Upper lobe of left lung (tissue), 6 donors: ENCODE measurements at regions not wholly inside any gene's neighbourhood (a gene's known extent, or its start where the extent isn't known, plus 50 kb on each side); places are given as distances from the start of the nearest gene placed in this dataset.

Source experiments
- ATAC-seq, 2 donors: fragments of 200-7000 bp; cut with Tn5 transposase; one replicate each; pipeline ENCODE4 v1.9.1; 2022; ENCODE audit warnings: mild to moderate bottlenecking in 2 of 2, moderate library complexity in 2 of 2; ENCODE audit not compliant: low FRiP score in 2 of 2
- DNase-seq, 2 donors: peaks; one replicate each; pipeline ENCODE4 v3.0.0-alpha.2; 2019 to 2020
- H3K27ac ChIP-seq, 4 donors: fragments of 200-600 bp; sonication (generic); one replicate each; pipeline ENCODE4 v1.5.1; 2016 to 2019
- H3K27me3 ChIP-seq, 4 donors: fragments of 200-600 bp; sonication (generic); one replicate each; pipeline ENCODE4 v1.5.1; 2017 to 2019
- H3K36me3 ChIP-seq, 4 donors: fragments of 200-600 bp; sonication (generic); one replicate each; pipeline ENCODE4 v1.5.1; 2016 to 2019
- H3K4me1 ChIP-seq, 4 donors: fragments of 200-600 bp; sonication (generic); one replicate each; pipeline ENCODE4 v1.5.1; 2018 to 2019
- H3K4me3 ChIP-seq, 4 donors: fragments of 200-600 bp; sonication (generic); one replicate each; pipeline ENCODE4 v1.5.1; 2017 to 2019; ENCODE audit warnings: mild to moderate bottlenecking in 2 of 4, moderate library complexity in 1 of 4
- H3K9me3 ChIP-seq, 4 donors: fragments of 200-600 bp; sonication (generic); one replicate each; pipeline ENCODE4 v1.5.1; 2018 to 2019
- EP300 ChIP-seq, 4 donors: sonication (generic); formaldehyde crosslinking; IDR thresholded peaks; one replicate each; pipeline ENCODE4 v1.5.1; 2017; ENCODE audit warnings: antibody characterized with exemption in 4 of 4, control low read depth in 2 of 4
- POLR2A ChIP-seq, 4 donors: fragments of 450-650 bp; IDR thresholded peaks; one replicate each; pipeline ENCODE4 v1.5.1; 2016 to 2017; ENCODE audit warnings: antibody characterized with exemption in 4 of 4, mild to moderate bottlenecking in 2 of 4
- POLR2AphosphoS5 ChIP-seq, 2 donors: sonication (generic); formaldehyde crosslinking; IDR thresholded peaks; one replicate each; pipeline ENCODE4 v1.5.1; 2017; ENCODE audit warnings: antibody characterized with exemption in 2 of 2
- WGBS, 2 donors: methylation state at CpG; one replicate each; pipeline ENCODE4 v1.1.5; 2017 to 2018; 5-methylcytosine and 5-hydroxymethylcytosine counted together
- TF ChIP-seq, protein P1 (sequence below), 6 experiments: fragments of 450-650 bp in 4 of 6; fragments of 200-600 bp in 2 of 6; sonication (generic) in 2 of 6; IDR thresholded peaks; one replicate each; pipeline ENCODE4 v1.5.1; 2016 to 2019; ENCODE audit warnings: antibody characterized with exemption in 6 of 6
- donor health status: DM: no; HTN: no; CAD: no; lungs with moderate emphysema.
- donor health status: DM: no; HTN: yes; CAD: no; lungs with severe emphysema.

GRCh38 chr7:115840702-115841101 is 189.9 kb downstream of the TFEC start:
- no peaks in the 10 kb centered on the region for H3K9me3 ChIP-seq
- DNase-seq (no peak), ATAC-seq (no peak)
- TF ChIP-seq POLR2AphosphoS5 (IDR thresholded peaks at IDR 0.05) = no peak
- TF ChIP-seq, protein P1, sequence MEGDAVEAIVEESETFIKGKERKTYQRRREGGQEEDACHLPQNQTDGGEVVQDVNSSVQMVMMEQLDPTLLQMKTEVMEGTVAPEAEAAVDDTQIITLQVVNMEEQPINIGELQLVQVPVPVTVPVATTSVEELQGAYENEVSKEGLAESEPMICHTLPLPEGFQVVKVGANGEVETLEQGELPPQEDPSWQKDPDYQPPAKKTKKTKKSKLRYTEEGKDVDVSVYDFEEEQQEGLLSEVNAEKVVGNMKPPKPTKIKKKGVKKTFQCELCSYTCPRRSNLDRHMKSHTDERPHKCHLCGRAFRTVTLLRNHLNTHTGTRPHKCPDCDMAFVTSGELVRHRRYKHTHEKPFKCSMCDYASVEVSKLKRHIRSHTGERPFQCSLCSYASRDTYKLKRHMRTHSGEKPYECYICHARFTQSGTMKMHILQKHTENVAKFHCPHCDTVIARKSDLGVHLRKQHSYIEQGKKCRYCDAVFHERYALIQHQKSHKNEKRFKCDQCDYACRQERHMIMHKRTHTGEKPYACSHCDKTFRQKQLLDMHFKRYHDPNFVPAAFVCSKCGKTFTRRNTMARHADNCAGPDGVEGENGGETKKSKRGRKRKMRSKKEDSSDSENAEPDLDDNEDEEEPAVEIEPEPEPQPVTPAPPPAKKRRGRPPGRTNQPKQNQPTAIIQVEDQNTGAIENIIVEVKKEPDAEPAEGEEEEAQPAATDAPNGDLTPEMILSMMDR (IDR thresholded peaks at IDR 0.05) = no peak
- no peak for TF ChIP-seq EP300 (IDR thresholded peaks at IDR 0.05)
- no peak for TF ChIP-seq POLR2A (IDR thresholded peaks at IDR 0.05)
- no peak overlapping the region for H3K27ac ChIP-seq
- no peaks in the 10 kb centered on the region for H3K27me3 ChIP-seq
- no peaks in the 10 kb centered on the region for H3K36me3 ChIP-seq
- WGBS, 2 donors = 27 to 37% methylated on average over 3 of the region's 3 CpGs
- no peaks in the 10 kb centered on the region for H3K4me1 ChIP-seq
- no peak overlapping the region for H3K4me3 ChIP-seq

- ATAC-seq = no peak
- H3K27me3 ChIP-seq = no peaks in the 10 kb centered on the region
- H3K27ac ChIP-seq = no peak overlapping the region
- H3K9me3 ChIP-seq = no peaks in the 10 kb centered on the region
- no peak overlapping the region for H3K4me3 ChIP-seq
- H3K4me1 ChIP-seq = no peaks in the 10 kb centered on the region
- H3K36me3 ChIP-seq = no peaks in the 10 kb centered on the region
- TF ChIP-seq POLR2AphosphoS5 (IDR thresholded peaks at IDR 0.05) (no peak), POLR2A (IDR thresholded peaks at IDR 0.05) (no peak), EP300 (IDR thresholded peaks at IDR 0.05) (no peak)
- TF ChIP-seq, protein P1 (IDR thresholded peaks at IDR 0.05) = no peak
- DNase-seq = no peak
Observed at GRCh38 chr7:115838829-115839228, 191.7 kb downstream of the TFEC start.

GRCh38 chr7:115831371-115831770 is 199.2 kb downstream of the TFEC start:
- H3K4me3 ChIP-seq = no peak overlapping the region
- TF ChIP-seq POLR2A (IDR thresholded peaks at IDR 0.05) (no peak), POLR2AphosphoS5 (IDR thresholded peaks at IDR 0.05) (no peak), EP300 (IDR thresholded peaks at IDR 0.05) (no peak)
- TF ChIP-seq, protein P1 (IDR thresholded peaks at IDR 0.05) = no peak
- no peaks in the 10 kb centered on the region for H3K4me1 ChIP-seq
- no peaks in the 10 kb centered on the region for H3K36me3 ChIP-seq
- H3K27ac ChIP-seq = no peak overlapping the region
- H3K27me3 ChIP-seq = no peaks in the 10 kb centered on the region
- WGBS, 2 donors = 58 to 61% methylated on average over 1 of the region's 1 CpG
- H3K9me3 ChIP-seq = no peaks in the 10 kb centered on the region
- ATAC-seq (no peak), DNase-seq (no peak)

- H3K36me3 ChIP-seq = no peaks in the 10 kb centered on the region
- no peak for TF ChIP-seq EP300 (IDR thresholded peaks at IDR 0.05)
- no peak for TF ChIP-seq POLR2A (IDR thresholded peaks at IDR 0.05)
- TF ChIP-seq POLR2AphosphoS5 (IDR thresholded peaks at IDR 0.05) = no peak
- no peaks in the 10 kb centered on the region for H3K4me1 ChIP-seq
- DNase-seq = no peak
- H3K9me3 ChIP-seq = no peaks in the 10 kb centered on the region
- WGBS, 2 donors = 67 to 71% methylated on average over 3 of the region's 3 CpGs
- no peak overlapping the region for H3K27ac ChIP-seq
- no peak for ATAC-seq
- H3K4me3 ChIP-seq = no peak overlapping the region
- H3K27me3 ChIP-seq = no peaks in the 10 kb centered on the region
Observed at GRCh38 chr7:115827305-115828045, 203.1 kb downstream of the TFEC start.

- DNase-seq = no peak
- no peak for ATAC-seq
- Histone ChIP-seq H3K9me3 (no peaks in the 10 kb centered on the region), H3K4me3 (no peak overlapping the region), H3K36me3 (no peaks in the 10 kb centered on the region), H3K4me1 (no peaks in the 10 kb centered on the region), H3K27ac (no peak overlapping the region), H3K27me3 (no peaks in the 10 kb centered on the region)
- 85 to 87% methylated on average over 2 of the region's 2 CpGs for WGBS, 2 donors
- TF ChIP-seq POLR2AphosphoS5 (IDR thresholded peaks at IDR 0.05) = no peak
- TF ChIP-seq, protein P1 (IDR thresholded peaks at IDR 0.05) = no peak
- no peak for TF ChIP-seq POLR2A (IDR thresholded peaks at IDR 0.05)
- no peak for TF ChIP-seq EP300 (IDR thresholded peaks at IDR 0.05)
Observed at GRCh38 chr7:115825456-115826115, 205.0 kb downstream of the TFEC start.
